OCI-LY3 (cell line): ENCODE measurements at regions not wholly inside any gene's neighbourhood (a gene's known extent, or its start where the extent isn't known, plus 50 kb on each side); places are given as distances from the start of the nearest gene placed in this dataset.

ENCODE experiments used
- H2AFZ ChIP-seq: fragments of 200-600, 300-600 bp; shearing (Covaris generic); 2 replicates; pipeline ENCODE4 v1.6.0; 2014; ENCODE audit warnings: antibody characterized with exemption, low read depth, low read length
- H3K27ac ChIP-seq: fragments of 200-600, 300-600 bp; sonication (generic); 2 replicates; pipeline ENCODE4 v1.5.1; 2014; ENCODE audit warnings: mild to moderate bottlenecking, low read length, moderate library complexity, mixed read lengths
- H3K27me3 ChIP-seq: fragments of 200-600, 300-600 bp; sonication (generic); 2 replicates; pipeline ENCODE4 v1.6.1; 2014; ENCODE audit warnings: low read depth, low read length, mixed read lengths
- H3K36me3 ChIP-seq: fragments of 200-600, 300-600 bp; sonication (generic); replicated peaks from 2 replicates; pipeline ENCODE3; 2014; ENCODE audit warnings: low read depth, low read length, mixed read lengths
- H3K4me1 ChIP-seq: fragments of 300-600, 200-600 bp; sonication (generic); 2 replicates; pipeline ENCODE4 v1.6.1; 2014; ENCODE audit warnings: low read length, mixed read lengths
- H3K4me2 ChIP-seq: fragments of 200-600, 300-600 bp; sonication (generic); 2 replicates; pipeline ENCODE4 v1.6.1; 2014; ENCODE audit warnings: low read length, mixed read lengths
- H3K4me3 ChIP-seq: fragments of 300-600, 200-600 bp; sonication (generic); 2 replicates; pipeline ENCODE4 v1.5.1; 2014; ENCODE audit warnings: antibody characterized with exemption, mild to moderate bottlenecking, low read length, moderate library complexity
- H3K79me2 ChIP-seq: fragments of 300-600, 200-600 bp; shearing (Covaris generic); 2 replicates; pipeline ENCODE4 v1.6.1; 2014; ENCODE audit warnings: mild to moderate bottlenecking, low read length, mixed read lengths
- H3K9ac ChIP-seq: fragments of 300-600, 200-600 bp; shearing (Covaris generic); 2 replicates; pipeline ENCODE4 v1.6.0; 2014; ENCODE audit warnings: mild to moderate bottlenecking, low read length, moderate library complexity
- H3K9me3 ChIP-seq: fragments of 200-600, 300-600 bp; shearing (Covaris generic); 2 replicates; pipeline ENCODE4 v1.6.1; 2014; ENCODE audit warnings: low read length, mixed read lengths; ENCODE audit not compliant: insufficient read depth
- H4K20me1 ChIP-seq: fragments of 200-600, 300-600 bp; sonication (generic); 2 replicates; pipeline ENCODE4 v1.6.1; 2016; ENCODE audit warnings: low read length, mixed read lengths; ENCODE audit not compliant: insufficient read depth
- EZH2phosphoT487 ChIP-seq: fragments of 200-600 bp; shearing (Covaris generic); IDR thresholded peaks from 2 replicates; pipeline ENCODE4 v1.6.1; 2018; ENCODE audit warnings: antibody characterized with exemption, mixed run types, low read depth
- TF ChIP-seq, protein P1 (sequence below): fragments of 200-600, 300-600 bp; sonication (generic); IDR thresholded peaks from 2 replicates; pipeline ENCODE4 v1.5.1; 2014; ENCODE audit warnings: antibody characterized with exemption, low read length, low read depth

GRCh38 chr10:4334015-4334414 is 492.0 kb upstream of the AKR1E2 start:
- no peaks in the 10 kb centered on the region for H3K79me2 ChIP-seq
- no peak overlapping the region for H3K4me3 ChIP-seq
- H3K9me3 ChIP-seq = peaks cover 27% of the 10 kb centered on the region
- no peak overlapping the region for H2AFZ ChIP-seq
- H3K9ac ChIP-seq = no peak overlapping the region
- H3K27ac ChIP-seq = peak overlapping the region; percentile 84
- no peaks in the 10 kb centered on the region for H3K27me3 ChIP-seq
- peaks cover 23% of the 10 kb centered on the region for H3K36me3 ChIP-seq
- no peaks in the 10 kb centered on the region for H4K20me1 ChIP-seq
- no peak overlapping the region for H3K4me2 ChIP-seq
- TF ChIP-seq, protein P1, sequence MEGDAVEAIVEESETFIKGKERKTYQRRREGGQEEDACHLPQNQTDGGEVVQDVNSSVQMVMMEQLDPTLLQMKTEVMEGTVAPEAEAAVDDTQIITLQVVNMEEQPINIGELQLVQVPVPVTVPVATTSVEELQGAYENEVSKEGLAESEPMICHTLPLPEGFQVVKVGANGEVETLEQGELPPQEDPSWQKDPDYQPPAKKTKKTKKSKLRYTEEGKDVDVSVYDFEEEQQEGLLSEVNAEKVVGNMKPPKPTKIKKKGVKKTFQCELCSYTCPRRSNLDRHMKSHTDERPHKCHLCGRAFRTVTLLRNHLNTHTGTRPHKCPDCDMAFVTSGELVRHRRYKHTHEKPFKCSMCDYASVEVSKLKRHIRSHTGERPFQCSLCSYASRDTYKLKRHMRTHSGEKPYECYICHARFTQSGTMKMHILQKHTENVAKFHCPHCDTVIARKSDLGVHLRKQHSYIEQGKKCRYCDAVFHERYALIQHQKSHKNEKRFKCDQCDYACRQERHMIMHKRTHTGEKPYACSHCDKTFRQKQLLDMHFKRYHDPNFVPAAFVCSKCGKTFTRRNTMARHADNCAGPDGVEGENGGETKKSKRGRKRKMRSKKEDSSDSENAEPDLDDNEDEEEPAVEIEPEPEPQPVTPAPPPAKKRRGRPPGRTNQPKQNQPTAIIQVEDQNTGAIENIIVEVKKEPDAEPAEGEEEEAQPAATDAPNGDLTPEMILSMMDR = no peak
- TF ChIP-seq EZH2phosphoT487 = no peak
- H3K4me1 ChIP-seq = no peaks in the 10 kb centered on the region; the same call in 1 of the 2 replicates

GRCh38 chr10:4333459-4333894 is 492.5 kb upstream of the AKR1E2 start:
- no peaks in the 10 kb centered on the region; the same call in 1 of the 2 replicates for H3K4me1 ChIP-seq
- TF ChIP-seq EZH2phosphoT487 = no peak
- TF ChIP-seq, protein P1 = no peak
- peak overlapping the region; percentile 84 for H3K27ac ChIP-seq
- no peak overlapping the region for H3K9ac ChIP-seq
- H3K79me2 ChIP-seq = no peaks in the 10 kb centered on the region
- H2AFZ ChIP-seq = no peak overlapping the region
- H3K4me2 ChIP-seq = no peak overlapping the region
- peaks cover 27% of the 10 kb centered on the region for H3K9me3 ChIP-seq
- H3K36me3 ChIP-seq = peaks cover 23% of the 10 kb centered on the region
- no peak overlapping the region for H3K4me3 ChIP-seq
- no peaks in the 10 kb centered on the region for H3K27me3 ChIP-seq
- no peaks in the 10 kb centered on the region for H4K20me1 ChIP-seq

- peak overlapping the region; percentile 84 for H3K27ac ChIP-seq
- TF ChIP-seq, protein P1 = no peak
- H3K9ac ChIP-seq = no peak overlapping the region
- H3K9me3 ChIP-seq = peaks cover 27% of the 10 kb centered on the region
- H4K20me1 ChIP-seq = no peaks in the 10 kb centered on the region
- H3K79me2 ChIP-seq = no peaks in the 10 kb centered on the region
- no peaks in the 10 kb centered on the region for H3K27me3 ChIP-seq
- no peak overlapping the region for H3K4me3 ChIP-seq
- H2AFZ ChIP-seq = no peak overlapping the region
- no peaks in the 10 kb centered on the region; the same call in 1 of the 2 replicates for H3K4me1 ChIP-seq
- no peak overlapping the region for H3K4me2 ChIP-seq
- peaks cover 23% of the 10 kb centered on the region for H3K36me3 ChIP-seq
Observed at GRCh38 chr10:4332764-4333458, 493.1 kb upstream of the AKR1E2 start.

DNA sequence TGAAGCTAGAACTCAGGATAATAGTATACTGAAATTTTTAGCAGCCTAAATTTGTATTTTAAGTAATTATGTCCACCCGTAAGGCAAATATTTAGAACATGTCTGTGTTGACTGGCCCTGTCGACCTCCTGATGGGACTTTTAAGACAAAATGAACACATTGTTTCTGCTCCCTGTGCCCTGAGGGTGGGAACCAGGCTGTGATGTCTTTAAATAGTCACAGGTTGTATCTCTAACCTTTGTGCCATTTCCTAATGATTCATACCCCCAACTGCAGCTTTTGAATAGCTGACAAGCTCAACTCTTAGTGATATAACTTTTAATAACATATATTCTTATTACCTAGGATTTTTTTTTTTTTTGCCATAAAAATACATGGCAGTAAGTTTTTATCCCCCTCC is 494.9 kb upstream of the AKR1E2 start:
- H3K4me1 ChIP-seq = no peaks in the 10 kb centered on the region; the same call in 1 of the 2 replicates
- no peaks in the 10 kb centered on the region for H4K20me1 ChIP-seq
- no peaks in the 10 kb centered on the region for H3K27me3 ChIP-seq
- TF ChIP-seq, protein P1 = no peak
- TF ChIP-seq EZH2phosphoT487 = no peak
- H3K36me3 ChIP-seq = peaks cover 23% of the 10 kb centered on the region
- no peak overlapping the region for H3K9ac ChIP-seq
- no peak overlapping the region for H3K27ac ChIP-seq
- no peak overlapping the region for H3K4me3 ChIP-seq
- H2AFZ ChIP-seq = no peak overlapping the region
- H3K9me3 ChIP-seq = peaks cover 27% of the 10 kb centered on the region
- no peak overlapping the region for H3K4me2 ChIP-seq
- H3K79me2 ChIP-seq = no peaks in the 10 kb centered on the region
